NCI-H526 (cell line): ENCODE measurements at regions not wholly inside any gene's neighbourhood (a gene's known extent, or its start where the extent isn't known, plus 50 kb on each side); places are given as distances from the start of the nearest gene placed in this dataset.
"Not testable (repeated sequence)": the region's sequence is repeated elsewhere in the genome, so short reads cannot be mapped to it uniquely, and the experiment has no call there.

Experiments
- DNase-seq, 2 experiments: peaks; one replicate each; lab custom pipeline; 2025; lab: John Stamatoyannopoulos, UW

DNA sequence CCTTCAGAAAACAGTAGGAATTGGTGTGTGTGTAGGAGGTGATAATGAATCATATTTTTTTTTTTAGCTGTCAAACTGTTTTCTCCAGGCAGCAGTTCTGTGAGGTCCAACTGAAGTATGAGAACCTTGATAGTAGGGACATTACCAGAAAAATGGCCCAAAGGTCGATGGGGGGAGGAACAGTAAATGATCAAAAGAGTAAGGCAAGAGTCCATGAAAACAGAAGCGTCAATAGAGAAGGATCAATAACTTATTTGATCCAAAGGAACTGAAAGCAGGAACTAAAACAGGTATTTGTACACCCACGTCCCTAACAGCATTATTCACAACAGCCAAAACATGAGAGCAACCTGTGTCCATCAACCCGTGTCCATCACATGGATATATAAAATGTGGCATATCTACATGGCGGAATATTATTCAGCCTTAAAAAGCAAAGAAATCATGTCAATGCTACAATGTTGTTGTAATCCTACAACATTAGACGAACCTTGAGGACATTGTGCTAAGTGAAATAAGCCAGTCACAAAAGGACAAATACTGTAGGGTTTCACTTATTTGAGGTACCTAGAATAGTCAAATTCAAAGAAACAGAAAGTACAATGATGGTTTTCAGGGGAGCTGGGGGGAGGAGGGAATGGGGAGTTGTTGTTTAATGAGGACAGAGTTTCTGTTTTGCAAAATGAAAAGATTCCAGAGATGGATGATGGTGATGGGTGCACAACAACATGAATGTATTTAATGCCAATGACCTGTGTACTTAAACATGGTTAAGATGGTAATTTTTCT is 214.0 kb upstream of the KLF14 start:
- no peak for DNase-seq

DNA sequence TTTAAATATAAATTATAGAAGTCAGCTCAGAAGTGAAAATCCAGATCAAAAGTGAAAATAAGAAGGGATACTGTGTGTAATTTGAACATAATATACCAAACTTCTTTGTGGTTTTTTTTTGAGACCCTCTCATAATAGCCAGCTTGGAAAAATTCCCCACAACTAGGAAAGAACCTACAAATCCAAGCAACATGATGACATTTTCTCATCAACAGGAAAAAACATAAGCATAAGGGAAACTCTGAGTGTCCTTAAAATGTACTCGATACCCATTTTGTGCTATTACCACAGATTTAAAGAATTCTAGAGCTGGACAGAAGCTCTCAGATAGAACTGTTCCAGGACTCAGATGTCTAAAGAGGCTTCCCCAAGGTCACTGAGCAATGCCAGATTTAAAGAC is 214.8 kb upstream of the KLF14 start:
- DNase-seq = no peak

DNA sequence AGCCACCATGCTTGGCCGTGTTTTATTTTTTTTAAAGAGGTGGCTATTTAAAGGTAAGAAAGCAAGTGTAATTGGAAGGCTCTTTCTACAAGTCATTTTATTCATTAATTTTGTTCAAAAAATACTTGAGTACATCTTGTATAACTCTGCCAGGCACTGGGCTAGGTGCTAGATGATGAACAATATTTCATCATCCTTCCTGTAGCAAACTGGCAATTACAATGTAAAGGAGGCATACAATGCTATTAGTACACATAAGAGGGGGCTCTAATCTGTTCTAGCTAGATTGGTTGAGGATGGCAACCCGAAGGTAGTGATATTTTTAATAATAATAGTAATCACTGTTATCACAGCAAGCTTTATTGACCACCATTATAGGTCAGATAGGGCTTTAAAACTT is 215.5 kb upstream of the KLF14 start:
- DNase-seq = no peak

DNA sequence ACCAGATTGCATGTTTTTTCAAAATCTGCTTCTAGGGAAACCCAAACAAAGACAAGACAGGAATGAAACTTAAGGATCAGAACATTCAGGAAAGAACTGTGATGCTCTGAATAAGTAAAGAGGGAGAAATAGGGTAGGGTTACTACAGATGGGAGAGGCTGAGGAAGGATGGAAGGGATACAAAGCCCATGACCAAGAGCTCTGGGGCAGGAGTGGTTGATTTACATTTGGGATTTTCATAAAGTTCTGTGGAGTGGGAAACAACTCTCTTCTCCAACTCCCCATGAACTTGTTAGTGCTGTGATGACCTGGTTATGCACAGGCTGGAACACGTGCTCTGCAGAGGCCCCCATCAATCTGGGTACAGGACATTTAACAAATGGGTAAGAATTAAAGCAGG is 216.0 kb upstream of the KLF14 start:
- no peak for DNase-seq

DNA sequence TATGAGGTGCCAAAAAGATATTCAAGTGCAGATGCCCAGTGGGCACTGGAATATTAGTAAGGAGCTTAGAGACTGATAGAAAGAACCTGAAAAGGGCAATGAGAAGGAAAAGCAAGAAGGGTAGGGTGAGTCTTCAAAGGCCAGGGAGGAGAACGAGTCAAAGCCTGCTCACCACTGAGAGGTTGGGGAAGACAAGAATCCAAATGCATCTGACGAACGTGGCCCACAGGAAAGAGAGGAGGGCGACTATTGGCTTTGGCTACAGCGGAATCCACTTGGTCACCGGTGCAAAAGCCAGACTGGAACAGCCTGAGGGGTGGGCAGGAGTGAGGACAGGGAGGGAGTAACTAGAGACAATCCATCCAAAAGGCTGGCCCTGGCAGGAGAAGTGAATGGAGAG is 216.7 kb upstream of the KLF14 start:
- DNase-seq = no peak

DNA sequence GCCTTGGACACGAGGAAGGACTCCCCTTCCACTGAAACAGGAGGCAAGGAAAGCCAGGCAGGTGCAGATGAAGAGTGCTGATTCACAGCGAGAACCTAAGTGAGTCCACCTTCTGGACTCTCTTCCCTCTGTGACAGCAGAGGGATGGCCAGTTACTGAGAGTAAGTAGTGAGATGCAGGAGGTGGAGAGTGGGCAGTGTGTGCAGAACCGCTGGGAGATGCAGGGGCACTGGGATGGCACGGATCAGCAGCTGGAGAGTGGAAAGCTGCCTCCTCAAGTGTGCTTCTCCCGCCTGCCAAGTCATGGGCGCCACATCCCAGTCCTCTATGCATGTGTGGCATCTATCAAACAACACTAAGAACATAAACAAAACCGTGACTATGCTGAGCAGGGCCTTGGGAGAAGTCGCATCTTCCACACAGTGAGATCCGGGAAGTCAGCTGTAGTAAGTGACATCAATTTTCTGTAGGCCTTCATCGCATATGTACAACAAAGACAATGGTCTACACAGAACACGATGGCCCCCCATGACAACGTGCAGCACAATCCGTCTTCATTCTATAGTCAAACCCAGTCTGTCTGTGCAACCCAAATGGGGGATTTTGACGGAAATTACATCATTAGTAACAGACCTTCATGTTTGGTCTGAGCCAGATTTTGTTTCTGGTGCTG is 217.4 kb upstream of the KLF14 start:
- no peak for DNase-seq

DNA sequence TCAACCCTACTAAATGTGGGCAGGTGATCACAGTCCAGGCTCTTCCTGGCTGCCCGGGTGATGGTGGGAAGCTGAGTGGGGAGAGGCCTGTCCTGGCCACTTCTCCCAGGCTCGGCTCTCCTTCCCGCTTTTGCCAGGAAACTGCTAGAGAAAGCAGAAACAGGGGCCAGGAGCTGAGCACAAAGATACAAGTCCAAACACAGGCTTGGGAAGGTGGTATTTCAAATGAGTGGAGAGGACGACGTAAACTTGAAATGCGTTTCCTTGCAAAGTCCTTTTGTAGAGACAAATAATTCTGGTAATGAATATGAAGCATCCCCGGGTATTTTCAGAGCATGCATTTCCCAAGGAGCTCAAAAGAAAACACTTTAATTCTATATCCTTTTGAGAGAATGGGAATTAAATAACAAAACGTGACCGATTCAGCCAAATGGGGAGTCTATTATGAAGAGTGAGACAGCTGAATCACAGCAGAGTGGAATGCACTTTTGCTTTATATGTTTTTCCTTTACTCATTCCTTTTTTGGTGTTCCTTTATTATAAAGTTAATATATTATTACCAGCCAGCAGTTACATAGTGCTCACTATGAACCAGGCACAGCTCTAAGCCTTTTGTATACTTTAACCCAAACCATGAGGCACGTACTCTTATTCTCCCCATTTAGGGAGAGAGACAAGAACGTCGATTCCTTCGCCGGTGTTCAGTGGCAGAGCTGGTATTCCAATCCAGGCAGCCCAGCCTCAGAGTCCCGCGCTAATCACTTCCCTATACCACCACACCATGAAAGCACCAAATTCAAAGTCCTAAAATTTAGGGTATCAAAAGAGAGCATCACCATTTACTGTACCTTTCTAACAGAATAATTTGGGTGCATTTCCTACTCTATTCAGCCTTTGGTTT is 218.2 kb upstream of the KLF14 start:
- no peak for DNase-seq

DNA sequence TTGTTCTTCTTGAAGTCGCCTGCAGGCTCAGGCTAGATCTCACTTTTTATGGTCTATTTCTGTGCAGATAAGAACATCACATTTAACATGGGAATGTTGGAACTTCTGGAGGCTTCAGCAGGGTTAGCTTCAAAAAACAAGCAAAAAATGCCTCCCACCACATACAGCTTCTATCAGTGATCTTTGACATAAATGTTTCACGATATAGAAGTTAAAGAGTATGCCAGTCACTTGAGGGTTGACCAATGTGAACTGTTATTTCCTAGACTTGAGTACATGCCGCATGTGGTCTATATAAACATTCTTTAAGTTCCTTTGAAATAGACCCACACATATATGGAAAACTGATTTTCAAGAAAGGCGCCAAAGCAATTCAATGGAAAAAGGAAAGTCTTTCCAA is 219.2 kb upstream of the KLF14 start:
- DNase-seq = no peak

DNA sequence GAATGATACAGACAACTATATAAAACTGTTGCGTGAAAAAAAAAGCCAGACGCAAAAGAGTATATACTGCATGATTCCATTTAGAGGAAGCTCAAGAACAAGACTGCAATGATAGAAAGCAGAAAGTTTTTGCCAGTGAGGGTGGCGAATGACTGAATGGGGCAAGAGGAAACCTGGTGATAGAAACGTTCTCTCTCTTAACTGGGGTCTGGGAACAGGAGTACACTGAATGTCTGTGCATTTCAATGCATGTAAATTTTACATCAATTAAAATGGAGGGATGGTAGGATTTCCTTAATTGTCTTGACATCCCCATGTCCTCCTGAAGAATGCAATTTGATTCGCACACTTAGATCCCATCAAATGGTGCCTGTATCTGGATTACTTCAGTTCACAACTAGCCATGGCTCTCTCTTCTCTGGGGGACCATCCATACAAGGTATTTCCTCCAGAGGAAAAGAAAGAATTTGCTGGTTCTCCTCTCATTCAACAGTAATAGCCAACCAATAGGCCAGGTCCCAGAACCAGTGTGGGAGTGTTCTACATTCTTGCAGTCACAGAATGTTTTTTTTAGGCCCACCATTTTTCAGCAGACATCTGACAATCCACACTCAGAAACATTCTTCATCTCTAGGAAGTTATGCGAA is 221.0 kb upstream of the KLF14 start:
- DNase-seq = no peak

DNA sequence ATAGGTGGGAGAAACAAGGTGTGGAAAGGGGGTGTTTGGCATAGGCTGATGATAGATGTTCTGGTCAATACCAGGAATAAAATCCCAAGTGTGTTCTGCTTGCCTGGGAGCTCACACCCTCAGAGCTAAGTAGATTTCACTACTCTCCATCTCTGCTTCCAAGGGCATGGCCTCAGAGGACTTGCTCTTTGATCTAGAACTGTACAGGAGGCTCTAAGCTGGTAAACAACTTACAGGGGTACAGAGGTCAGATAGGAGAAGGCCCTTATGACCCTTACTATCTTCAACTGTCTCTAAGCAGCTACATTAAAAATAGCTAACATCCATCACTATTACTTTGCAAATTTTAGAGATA is 221.5 kb upstream of the KLF14 start:
- no peak for DNase-seq

DNA sequence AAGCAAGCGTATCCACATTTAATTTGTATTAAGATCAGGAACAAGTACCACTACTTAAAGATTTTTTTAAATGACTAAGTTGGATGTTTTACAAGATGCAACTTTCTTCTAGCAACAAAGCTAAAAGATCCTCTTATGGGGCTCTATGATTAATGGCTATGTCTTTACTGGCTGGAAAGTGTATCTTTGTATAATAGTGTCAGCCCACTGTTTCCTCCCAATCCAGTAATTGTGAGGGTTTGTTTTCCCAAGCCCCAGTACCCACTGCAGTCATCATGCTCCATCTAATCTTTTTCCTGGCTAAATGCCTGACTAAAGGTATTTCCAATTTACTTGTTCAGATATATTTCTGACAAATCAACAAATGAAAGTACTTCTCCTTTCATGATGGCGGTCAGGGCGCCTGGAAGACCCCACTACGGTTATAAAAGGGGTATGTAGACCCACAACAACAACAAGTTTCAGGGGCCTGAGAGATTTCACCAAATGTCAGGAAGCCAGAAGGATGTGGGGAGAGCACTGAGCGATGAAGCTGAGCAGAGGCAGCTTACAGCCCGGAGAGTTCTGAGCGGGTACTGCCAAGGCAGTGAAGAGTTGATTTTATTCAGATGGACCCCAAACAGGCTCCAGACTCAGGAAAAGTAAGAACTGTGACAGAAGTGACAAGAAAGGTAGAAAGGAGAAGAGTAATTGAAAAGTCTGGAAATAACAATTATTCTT is 222.6 kb upstream of the KLF14 start:
- no peak for DNase-seq

DNA sequence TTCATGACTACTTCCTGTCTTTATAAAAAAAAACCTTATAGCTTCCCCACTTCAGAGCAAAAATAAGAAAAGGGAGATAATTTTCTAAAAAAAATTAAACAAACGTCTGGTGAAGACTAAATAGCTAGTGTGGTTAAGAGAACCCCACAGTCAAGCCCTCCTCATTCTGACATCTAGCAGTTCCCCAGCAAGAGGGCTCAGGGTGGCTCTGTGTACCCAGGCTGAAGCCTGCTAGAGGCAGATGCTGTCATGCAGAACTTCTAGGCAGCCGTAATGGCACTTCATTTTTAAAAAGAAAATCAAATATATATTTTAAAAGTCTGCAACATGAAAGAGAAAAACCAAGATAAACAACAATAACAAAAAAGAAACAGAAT is 223.1 kb upstream of the KLF14 start:
- DNase-seq = no peak

DNA sequence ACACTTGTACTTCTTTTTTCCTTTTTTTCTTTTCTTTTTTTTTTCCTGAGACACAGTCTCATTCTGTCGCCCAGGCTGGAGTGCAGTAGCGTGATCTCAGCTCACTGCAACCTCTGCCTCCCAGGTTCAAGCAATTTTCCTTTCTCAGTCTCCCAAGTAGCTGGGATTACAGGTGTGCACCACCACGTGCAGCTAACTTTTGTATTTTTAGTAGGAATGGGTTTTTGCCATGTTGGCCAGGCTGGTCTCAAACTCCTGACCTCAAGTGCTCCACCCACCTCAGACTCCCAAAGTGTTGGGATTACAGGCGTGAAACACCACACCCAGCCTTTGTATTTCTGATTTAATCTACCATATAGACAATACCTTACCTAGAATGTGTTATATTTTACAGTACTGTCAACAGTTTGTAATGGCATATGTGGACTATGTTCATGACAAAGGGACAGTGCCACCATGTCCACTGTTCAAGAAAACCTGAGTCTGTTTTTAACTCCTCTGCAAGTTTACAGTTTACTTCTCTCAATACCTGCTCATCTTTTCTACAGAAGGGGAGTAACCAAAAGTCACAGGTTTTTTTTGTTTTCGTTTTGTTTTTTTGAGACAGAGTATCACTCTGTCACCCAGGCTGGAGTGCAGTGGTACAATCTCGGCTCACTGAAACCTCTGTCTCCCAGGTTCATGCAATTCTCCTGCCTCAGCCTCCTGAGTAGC is 223.9 kb upstream of the KLF14 start:
- not testable (repeated sequence) for DNase-seq

DNA sequence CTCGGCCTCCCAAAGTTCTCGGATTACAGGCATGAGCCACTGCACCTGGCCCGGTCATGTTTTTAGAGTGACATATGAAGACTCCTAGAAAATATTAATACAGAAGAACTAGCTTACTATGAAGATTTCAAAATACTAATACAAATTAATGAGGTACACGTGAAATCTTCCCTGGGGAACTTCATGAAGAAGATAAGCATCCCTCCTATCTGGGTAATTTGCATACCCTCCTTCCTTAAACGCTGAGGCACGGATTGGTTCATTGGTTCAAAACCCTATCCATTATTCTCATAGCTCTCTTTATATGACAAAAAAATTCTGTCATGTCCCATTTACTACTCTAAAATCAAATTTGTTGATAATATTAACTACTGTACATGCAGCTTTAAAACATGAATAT is 224.8 kb upstream of the KLF14 start:
- DNase-seq = peak in 1 of 2 experiments; percentile 9

DNA sequence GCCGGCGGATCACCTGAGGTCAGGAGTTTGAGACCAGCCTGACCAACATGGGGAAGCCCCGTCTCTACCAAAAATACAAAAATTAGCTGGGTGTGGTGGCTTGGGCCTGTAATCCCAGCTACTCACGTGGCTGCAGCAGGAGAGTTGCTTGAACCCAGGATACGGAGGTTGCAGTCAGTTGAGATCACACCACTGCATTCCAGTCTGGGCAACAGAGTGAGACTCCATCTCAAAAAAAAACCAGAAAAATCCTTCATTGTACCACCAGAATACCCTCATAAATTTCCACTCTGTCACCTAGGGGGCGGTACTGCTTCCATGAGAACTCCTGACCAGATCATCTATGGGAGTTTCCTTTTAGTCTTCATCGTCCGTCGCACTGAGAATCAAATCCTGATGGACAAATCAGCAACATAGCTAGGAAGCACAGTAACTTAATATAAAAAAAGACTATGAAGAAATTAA is 225.8 kb upstream of the KLF14 start:
- DNase-seq = peak in 1 of 2 experiments; percentile 10

DNA sequence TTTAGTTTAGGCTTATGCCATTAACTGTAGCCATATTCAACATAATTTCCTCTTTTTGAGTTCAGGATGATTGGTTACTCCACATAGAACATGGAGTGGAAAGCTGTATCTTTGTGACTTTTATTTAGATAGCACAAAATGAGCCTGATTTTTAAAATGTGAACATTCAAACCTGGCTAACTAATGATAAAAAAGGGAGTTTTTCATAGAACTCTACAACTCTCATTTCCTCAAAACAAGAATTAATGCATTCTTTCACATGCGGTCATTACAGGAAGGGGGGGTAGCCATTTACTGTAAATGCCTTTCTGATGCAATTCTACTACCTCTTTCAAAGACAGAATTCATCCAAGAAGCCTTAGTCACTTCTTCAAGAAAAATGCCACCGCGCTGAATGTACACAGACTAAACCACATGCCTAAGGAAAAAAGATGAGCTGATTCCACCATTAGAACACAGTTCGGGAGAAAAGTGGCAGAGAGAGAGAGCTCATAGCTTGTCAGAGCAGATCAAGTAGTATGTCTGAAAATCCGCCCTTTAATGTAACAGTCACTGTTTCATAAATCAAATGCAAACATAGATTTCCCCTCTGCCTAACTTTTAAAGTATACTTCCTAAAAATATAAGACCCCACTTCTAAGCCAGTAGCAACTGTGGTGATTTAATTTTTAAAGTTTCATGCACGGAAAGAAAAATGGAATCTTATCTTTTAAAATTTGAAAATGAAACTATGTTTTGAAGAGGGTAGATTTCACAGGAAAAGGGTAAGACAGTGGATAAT is 226.4 kb upstream of the KLF14 start:
- no peak for DNase-seq

DNA sequence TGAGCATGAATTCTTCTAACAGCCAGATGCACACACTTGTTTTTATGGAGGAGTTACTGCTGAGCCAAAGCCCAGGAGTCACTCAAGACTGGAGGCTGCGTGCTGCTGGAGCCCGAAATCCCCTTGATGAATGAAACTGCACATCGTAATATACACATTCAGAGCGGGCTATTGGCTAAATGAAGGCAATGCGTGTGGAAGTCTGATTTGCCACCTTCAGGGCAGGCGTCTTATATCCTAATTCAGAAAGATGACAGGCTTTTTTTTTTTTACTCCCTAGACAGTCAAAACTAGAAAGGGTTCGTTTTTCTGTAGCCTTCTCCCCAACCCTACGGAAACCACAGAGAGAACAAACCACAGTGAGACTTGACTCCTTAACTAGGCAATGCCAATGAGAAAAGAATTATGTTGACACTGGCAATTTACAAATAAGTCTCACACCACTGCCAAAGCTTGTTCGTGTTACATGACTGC is 227.2 kb upstream of the KLF14 start:
- no peak for DNase-seq

DNA sequence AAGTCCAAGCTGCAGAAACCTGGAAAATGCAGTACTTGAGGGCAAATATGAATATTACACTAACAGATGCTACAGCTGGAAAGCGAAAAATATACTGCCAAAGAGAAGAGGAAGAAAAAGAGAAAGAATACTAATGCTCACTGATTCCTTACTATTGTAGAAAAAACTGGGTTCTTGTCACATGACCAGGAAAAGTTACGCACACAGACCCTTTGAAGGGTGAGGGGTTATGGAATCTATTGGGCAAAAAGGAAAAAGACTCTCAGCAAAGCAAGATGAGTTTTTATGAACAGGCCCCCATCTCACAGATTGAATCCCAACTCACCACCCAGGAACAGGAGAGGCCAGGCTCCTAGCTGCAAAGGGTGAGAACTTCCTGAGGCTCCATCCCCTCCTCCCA is 228.1 kb upstream of the KLF14 start:
- no peak for DNase-seq

DNA sequence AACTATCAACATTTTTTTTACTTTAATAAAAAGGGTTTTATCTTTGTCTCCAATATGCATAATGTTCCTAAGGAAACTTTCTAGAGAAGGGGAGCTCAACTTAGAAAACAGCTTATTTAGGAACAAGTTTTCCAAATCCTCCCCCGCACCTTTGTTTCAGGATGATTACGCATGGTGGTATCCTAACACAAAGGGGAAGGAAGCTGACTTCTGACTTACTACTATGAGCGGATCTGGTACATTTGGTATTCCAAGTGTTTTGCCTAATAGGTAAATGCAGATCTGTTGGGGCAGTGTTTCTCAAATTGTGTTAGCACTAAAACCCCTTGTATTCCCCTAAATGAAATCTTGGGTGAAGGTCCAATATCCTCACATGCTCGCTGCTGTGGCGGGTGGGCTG is 229.3 kb upstream of the KLF14 start:
- no peak for DNase-seq

DNA sequence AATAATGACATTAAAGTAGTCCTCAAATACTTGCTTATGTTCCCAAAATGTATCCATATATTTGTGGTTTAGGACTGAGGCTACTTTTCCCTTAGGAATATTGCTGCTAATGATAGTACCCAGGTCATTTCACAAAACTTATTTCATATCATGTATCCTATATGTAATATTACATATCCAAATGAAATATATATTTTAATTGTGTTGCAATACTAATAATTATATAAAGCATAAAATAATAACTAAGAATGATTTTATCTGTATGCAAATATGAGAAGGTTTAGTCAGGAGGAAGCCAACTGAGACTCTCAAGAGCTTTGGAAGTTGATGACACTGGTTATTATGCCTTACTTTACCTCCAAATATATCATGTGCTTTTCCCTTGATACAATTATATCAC is 231.5 kb upstream of the KLF14 start:
- DNase-seq = no peak
